GM12891 (cell line): ENCODE measurements at regions not wholly inside any gene's neighbourhood (a gene's known extent, or its start where the extent isn't known, plus 50 kb on each side); places are given as distances from the start of the nearest gene placed in this dataset.

ENCODE experiments used
- POLR2A ChIP-seq: IDR thresholded peaks from 2 replicates; pipeline ENCODE4 v1.6.1; 2011; ENCODE audit warnings: low read depth, low read length, control low read depth
- POLR2AphosphoS5 ChIP-seq: IDR thresholded peaks from 2 replicates; pipeline ENCODE4 v1.6.1; 2011; ENCODE audit warnings: low read depth, low read length, control low read depth
- SPI1 ChIP-seq: IDR thresholded peaks from 2 replicates; pipeline ENCODE4 v1.6.1; 2011; ENCODE audit warnings: low read depth, low read length, control low read depth

DNA sequence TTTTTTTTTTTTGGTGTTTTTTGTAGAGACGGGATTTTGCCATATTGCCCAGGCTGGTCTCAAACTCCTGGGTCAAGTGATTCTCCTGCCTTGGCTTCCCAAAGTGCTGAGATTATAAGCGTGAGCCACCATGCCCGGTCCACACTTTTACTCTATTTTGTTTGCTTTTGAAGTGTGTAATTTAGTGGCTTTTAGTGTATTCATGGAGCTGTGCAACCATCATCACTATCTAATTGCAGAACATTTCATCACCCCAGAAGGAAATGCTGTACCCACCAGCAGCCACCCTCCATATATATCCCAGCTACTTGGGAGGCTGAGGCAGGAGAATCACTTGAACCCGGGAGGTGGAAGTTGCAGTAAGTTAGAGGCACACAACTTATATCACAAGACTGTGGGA lies 136.9 kb upstream of the ERRFI1 start:
- no peak for TF ChIP-seq POLR2A
- TF ChIP-seq SPI1 = no peak
- no peak for TF ChIP-seq POLR2AphosphoS5
